RPMI7951 (cell line): ENCODE measurements at regions not wholly inside any gene's neighbourhood (a gene's known extent, or its start where the extent isn't known, plus 50 kb on each side); places are given as distances from the start of the nearest gene placed in this dataset.
A peak's percentile ranks its signal among the peaks of the same experiment; 100 is the strongest.
"Not testable (repeated sequence)": the region's sequence is repeated elsewhere in the genome, so short reads cannot be mapped to it uniquely, and the experiment has no call there.

Source experiments
- DNase-seq: peaks from one replicate; pipeline ENCODE4 v3.0.0-alpha.2; 2012; ENCODE audit warnings: low read depth

GRCh38 chr12:13350381-13350780 is 153.9 kb downstream of the EMP1 start:
- DNase-seq, result no peak

- DNase-seq, result no peak
Measured at GRCh38 chr12:13348464-13348863, 151.9 kb downstream of the EMP1 start.

- DNase-seq, result peak; percentile 74
Measured at GRCh38 chr12:13347241-13348043, 150.9 kb downstream of the EMP1 start.

- no peak for DNase-seq
Measured at GRCh38 chr12:13345722-13346121, 149.2 kb downstream of the EMP1 start.

- peak; percentile 35 for DNase-seq
Measured at GRCh38 chr12:13343375-13343774, 146.8 kb downstream of the EMP1 start.

- peak; percentile 29 for DNase-seq
Measured at GRCh38 chr12:13342971-13343370, 146.4 kb downstream of the EMP1 start.

- DNase-seq, result no peak
Measured at GRCh38 chr12:13340149-13340548, 143.6 kb downstream of the EMP1 start.

- no peak for DNase-seq
Measured at GRCh38 chr12:13339538-13339937, 143.0 kb downstream of the EMP1 start.

GRCh38 chr12:13339091-13339490 is 142.6 kb downstream of the EMP1 start:
- no peak for DNase-seq

GRCh38 chr12:13337791-13338190 is 141.3 kb downstream of the EMP1 start:
- no peak for DNase-seq

GRCh38 chr12:13336216-13336615 is 139.7 kb downstream of the EMP1 start:
- no peak for DNase-seq

GRCh38 chr12:13328535-13328934 is 132.0 kb downstream of the EMP1 start:
- DNase-seq, result no peak

GRCh38 chr12:13326076-13326475 is 129.6 kb downstream of the EMP1 start:
- no peak for DNase-seq

GRCh38 chr12:13325037-13325436 is 128.5 kb downstream of the EMP1 start:
- not testable (repeated sequence) for DNase-seq

GRCh38 chr12:13318231-13319015 is 121.9 kb downstream of the EMP1 start:
- DNase-seq, result no peak

- no peak for DNase-seq
Measured at GRCh38 chr12:13316587-13317246, 120.2 kb downstream of the EMP1 start.

- no peak for DNase-seq
Measured at GRCh38 chr12:13313886-13314285, 117.4 kb downstream of the EMP1 start.

GRCh38 chr12:13311551-13311950 is 115.0 kb downstream of the EMP1 start:
- no peak for DNase-seq

GRCh38 chr12:13307143-13307816 is 110.8 kb downstream of the EMP1 start:
- no peak for DNase-seq

GRCh38 chr12:13304924-13305323 is 108.4 kb downstream of the EMP1 start:
- DNase-seq, result no peak

- DNase-seq, result no peak
Measured at GRCh38 chr12:13299457-13299856, 102.9 kb downstream of the EMP1 start.

- DNase-seq, result no peak
Measured at GRCh38 chr12:13293096-13293495, 96.6 kb downstream of the EMP1 start.
